Stimulated activated naive CD8-positive, alpha-beta T cell treated with anti-CD3 and anti-CD28 coated beads, Interleukin-15, Interleukin-2, amounts not matched to agents 100 ng/mL and 50 ng/mL, for 24 hours (primary cell): ENCODE measurements at regions not wholly inside any gene's neighbourhood (a gene's known extent, or its start where the extent isn't known, plus 50 kb on each side); places are given as distances from the start of the nearest gene placed in this dataset.

ENCODE experiments used
- H3K27ac Mint-ChIP-seq: one replicate; pipeline ENCODE4 v1.8.0; 2021; ENCODE audit warnings: mild to moderate bottlenecking, mixed read lengths
- H3K27me3 Mint-ChIP-seq: one replicate; pipeline ENCODE4 v1.8.0; 2021; ENCODE audit warnings: mixed read lengths
- H3K36me3 Mint-ChIP-seq: one replicate; pipeline ENCODE4 v1.8.0; 2021; ENCODE audit warnings: low read depth, mixed read lengths
- H3K4me1 Mint-ChIP-seq: one replicate; pipeline ENCODE4 v1.8.0; 2021; ENCODE audit warnings: low read depth, mixed read lengths
- H3K4me3 Mint-ChIP-seq: one replicate; pipeline ENCODE4 v1.8.0; 2021; ENCODE audit warnings: mild to moderate bottlenecking, mixed read lengths
- H3K9me3 Mint-ChIP-seq: one replicate; pipeline ENCODE4 v1.8.0; 2021; ENCODE audit warnings: mixed read lengths

DNA sequence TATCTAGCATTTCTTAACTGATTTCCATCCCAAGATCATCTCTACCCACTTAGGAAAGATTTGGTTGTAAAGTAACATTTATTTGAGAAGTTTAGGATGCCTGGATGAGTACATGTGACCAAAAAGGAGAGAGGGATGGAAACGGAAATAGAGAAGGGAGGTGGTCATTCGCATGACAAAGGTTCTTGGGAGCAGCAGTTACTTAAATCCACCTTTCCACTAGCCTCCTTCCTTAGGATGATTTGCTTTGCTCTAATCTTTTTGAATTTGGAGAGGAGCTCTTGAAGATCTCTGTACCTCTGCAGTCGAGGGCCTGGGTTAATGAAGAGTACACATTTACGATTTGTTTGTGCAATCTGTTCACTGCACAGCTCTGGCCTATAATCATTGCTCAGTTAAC lies 623.5 kb downstream of the EPHA4 start:
- H3K4me3 Mint-ChIP-seq, result no peak overlapping the region
- H3K27ac Mint-ChIP-seq, result no peak overlapping the region
- H3K27me3 Mint-ChIP-seq, result no peaks in the 10 kb centered on the region
- H3K4me1 Mint-ChIP-seq, result no peaks in the 10 kb centered on the region
- H3K9me3 Mint-ChIP-seq, result peaks cover 8% of the 10 kb centered on the region
- no peaks in the 10 kb centered on the region for H3K36me3 Mint-ChIP-seq

- Mint-ChIP-seq H3K36me3 (no peaks in the 10 kb centered on the region), H3K9me3 (peaks cover 13% of the 10 kb centered on the region), H3K27me3 (no peaks in the 10 kb centered on the region), H3K4me1 (no peaks in the 10 kb centered on the region), H3K27ac (no peak overlapping the region), H3K4me3 (no peak overlapping the region)
Observed at GRCh38 chr2:220949466-220949865, 622.6 kb downstream of the EPHA4 start.

- Mint-ChIP-seq H3K4me1 (no peaks in the 10 kb centered on the region), H3K9me3 (peaks cover 13% of the 10 kb centered on the region), H3K27ac (no peak overlapping the region), H3K4me3 (no peak overlapping the region), H3K27me3 (peaks cover 4% of the 10 kb centered on the region), H3K36me3 (no peaks in the 10 kb centered on the region)
Observed at GRCh38 chr2:220955776-220956175, 616.3 kb downstream of the EPHA4 start.

DNA sequence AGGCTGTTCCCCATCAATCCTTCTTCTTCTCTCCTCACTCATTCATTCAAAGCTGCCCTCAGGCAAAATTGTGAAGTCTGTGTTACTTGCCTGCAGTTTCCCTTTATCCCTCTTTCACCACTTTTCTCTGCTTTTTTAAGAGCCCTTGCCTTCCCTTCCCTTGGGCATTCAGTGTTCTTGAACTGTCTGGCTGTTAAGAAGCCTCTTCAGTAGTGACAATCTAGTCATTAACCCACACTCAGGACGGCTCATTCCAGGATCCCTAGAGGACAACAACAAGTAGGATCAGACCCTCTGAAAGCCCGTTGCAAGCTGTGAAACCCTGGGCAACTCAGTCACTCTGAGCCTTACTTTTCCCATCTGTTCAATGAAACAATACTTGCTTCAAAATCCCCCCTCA lies 615.7 kb downstream of the EPHA4 start:
- Mint-ChIP-seq H3K36me3 (no peaks in the 10 kb centered on the region), H3K27me3 (peaks cover 4% of the 10 kb centered on the region), H3K9me3 (peaks cover 13% of the 10 kb centered on the region), H3K27ac (no peak overlapping the region), H3K4me3 (no peak overlapping the region), H3K4me1 (no peaks in the 10 kb centered on the region)

DNA sequence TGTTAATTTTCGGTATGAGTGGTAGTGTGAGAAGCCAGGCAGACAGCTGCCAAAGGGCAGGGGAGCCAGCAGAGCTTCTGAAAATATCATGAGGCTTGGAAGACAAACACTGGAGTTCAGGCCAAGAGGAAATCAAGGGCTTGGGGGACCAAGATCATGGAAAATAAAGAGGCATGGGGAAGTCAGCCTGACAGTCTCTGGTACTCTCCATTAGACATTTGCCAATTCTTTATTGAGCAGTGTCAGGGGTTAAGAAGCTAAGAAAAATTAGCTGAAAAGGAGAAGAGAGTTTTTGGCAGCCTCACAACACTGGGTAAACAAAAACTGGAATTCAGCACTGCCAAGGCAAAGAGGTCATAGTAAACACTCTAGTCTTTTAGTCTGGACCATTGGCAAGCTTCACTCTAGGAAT lies 612.7 kb downstream of the EPHA4 start:
- Mint-ChIP-seq H3K9me3 (no peaks in the 10 kb centered on the region), H3K4me3 (no peak overlapping the region), H3K36me3 (no peaks in the 10 kb centered on the region), H3K27ac (no peak overlapping the region), H3K27me3 (peaks cover 4% of the 10 kb centered on the region), H3K4me1 (no peaks in the 10 kb centered on the region)

DNA sequence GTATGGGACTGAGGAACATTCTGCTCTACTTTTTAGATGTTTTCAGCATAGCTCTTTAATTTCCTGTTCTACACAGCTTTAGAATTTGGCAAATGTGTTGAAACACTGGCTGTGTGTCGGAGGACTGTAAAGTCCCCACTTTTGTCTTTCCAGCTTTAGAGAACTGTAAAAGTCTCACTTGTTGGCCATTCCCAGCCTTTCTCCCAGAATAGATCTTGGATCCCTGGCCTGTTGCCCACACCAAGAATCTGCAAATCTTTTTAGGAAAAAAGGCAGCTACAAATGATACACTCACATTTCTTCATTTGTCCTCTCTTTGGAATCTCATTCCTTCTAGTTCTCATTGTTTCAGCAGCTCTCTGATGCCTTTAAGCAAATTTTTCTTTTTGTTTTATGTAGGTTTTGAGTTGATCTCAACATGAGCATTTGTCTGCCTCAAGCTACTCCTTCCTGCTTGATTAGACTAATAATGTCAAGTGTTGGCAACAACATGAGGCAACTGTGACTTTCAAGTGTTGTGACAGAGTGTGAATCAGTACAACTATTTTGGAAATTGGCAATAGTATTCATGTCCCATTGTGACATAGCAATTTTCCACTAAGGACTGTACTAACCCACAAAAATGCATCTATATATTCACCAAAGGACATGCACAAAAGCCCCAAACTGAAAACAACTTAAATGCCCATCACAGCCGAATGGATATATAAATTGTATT lies 610.8 kb downstream of the EPHA4 start:
- no peaks in the 10 kb centered on the region for H3K9me3 Mint-ChIP-seq
- no peak overlapping the region for H3K4me3 Mint-ChIP-seq
- H3K36me3 Mint-ChIP-seq, result no peaks in the 10 kb centered on the region
- H3K27me3 Mint-ChIP-seq, result peaks cover 4% of the 10 kb centered on the region
- no peaks in the 10 kb centered on the region for H3K4me1 Mint-ChIP-seq
- H3K27ac Mint-ChIP-seq, result no peak overlapping the region

DNA sequence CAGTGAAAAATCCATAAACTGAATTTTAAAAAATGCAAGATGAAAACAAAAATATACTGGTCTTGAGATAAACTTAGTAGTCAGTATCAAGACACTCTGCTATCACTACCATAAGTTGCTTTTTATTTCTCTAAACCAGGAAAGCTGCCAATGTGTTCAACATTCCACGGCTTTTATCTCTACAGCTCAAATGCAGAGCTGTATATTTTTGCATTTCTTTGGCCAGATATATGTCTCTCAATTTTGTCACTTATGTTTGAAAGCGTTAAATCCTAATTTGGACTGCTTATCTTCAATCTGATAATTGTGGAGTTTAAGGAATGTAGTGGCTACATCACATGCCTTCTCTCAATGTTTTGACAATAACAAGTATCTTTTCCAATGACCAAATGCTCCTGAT lies 609.5 kb downstream of the EPHA4 start:
- no peak overlapping the region for H3K27ac Mint-ChIP-seq
- no peaks in the 10 kb centered on the region for H3K36me3 Mint-ChIP-seq
- H3K4me3 Mint-ChIP-seq, result no peak overlapping the region
- H3K4me1 Mint-ChIP-seq, result no peaks in the 10 kb centered on the region
- H3K27me3 Mint-ChIP-seq, result no peaks in the 10 kb centered on the region
- no peaks in the 10 kb centered on the region for H3K9me3 Mint-ChIP-seq

GRCh38 chr2:220963076-220963475 lies 609.0 kb downstream of the EPHA4 start:
- Mint-ChIP-seq H3K4me1 (no peaks in the 10 kb centered on the region), H3K4me3 (no peak overlapping the region), H3K36me3 (no peaks in the 10 kb centered on the region), H3K27ac (no peak overlapping the region), H3K27me3 (no peaks in the 10 kb centered on the region), H3K9me3 (no peaks in the 10 kb centered on the region)

- H3K36me3 Mint-ChIP-seq, result no peaks in the 10 kb centered on the region
- H3K9me3 Mint-ChIP-seq, result no peaks in the 10 kb centered on the region
- H3K27me3 Mint-ChIP-seq, result no peaks in the 10 kb centered on the region
- H3K4me3 Mint-ChIP-seq, result no peak overlapping the region
- H3K27ac Mint-ChIP-seq, result no peak overlapping the region
- no peaks in the 10 kb centered on the region for H3K4me1 Mint-ChIP-seq
Observed at GRCh38 chr2:220963930-220964329, 608.2 kb downstream of the EPHA4 start.

DNA sequence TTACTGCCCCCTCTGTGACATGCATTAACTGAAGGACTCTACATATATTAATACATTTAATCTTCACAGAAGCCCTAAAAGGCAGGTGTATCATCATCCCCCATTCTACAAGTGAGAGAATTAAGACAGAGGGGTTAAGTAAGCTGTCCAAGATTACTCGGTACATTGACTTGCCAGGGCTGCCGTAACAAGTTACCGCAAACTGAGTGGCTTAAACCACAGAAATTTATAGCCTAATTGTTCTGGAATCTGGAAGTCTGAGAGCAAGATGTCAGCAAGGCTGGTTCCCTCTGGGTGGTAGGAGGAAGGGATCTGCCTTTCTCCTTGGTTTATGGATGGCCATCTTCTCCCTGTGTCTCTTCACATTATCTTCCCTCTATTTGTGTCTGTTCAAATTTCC lies 605.5 kb downstream of the EPHA4 start:
- Mint-ChIP-seq H3K27me3 (no peaks in the 10 kb centered on the region), H3K36me3 (no peaks in the 10 kb centered on the region), H3K4me3 (no peak overlapping the region), H3K27ac (no peak overlapping the region), H3K9me3 (peaks cover 7% of the 10 kb centered on the region), H3K4me1 (no peaks in the 10 kb centered on the region)

- H3K27me3 Mint-ChIP-seq, result no peaks in the 10 kb centered on the region
- no peak overlapping the region for H3K4me3 Mint-ChIP-seq
- H3K36me3 Mint-ChIP-seq, result no peaks in the 10 kb centered on the region
- no peak overlapping the region for H3K27ac Mint-ChIP-seq
- no peaks in the 10 kb centered on the region for H3K4me1 Mint-ChIP-seq
- peaks cover 7% of the 10 kb centered on the region for H3K9me3 Mint-ChIP-seq
Observed at GRCh38 chr2:220969348-220969747, 602.8 kb downstream of the EPHA4 start.

DNA sequence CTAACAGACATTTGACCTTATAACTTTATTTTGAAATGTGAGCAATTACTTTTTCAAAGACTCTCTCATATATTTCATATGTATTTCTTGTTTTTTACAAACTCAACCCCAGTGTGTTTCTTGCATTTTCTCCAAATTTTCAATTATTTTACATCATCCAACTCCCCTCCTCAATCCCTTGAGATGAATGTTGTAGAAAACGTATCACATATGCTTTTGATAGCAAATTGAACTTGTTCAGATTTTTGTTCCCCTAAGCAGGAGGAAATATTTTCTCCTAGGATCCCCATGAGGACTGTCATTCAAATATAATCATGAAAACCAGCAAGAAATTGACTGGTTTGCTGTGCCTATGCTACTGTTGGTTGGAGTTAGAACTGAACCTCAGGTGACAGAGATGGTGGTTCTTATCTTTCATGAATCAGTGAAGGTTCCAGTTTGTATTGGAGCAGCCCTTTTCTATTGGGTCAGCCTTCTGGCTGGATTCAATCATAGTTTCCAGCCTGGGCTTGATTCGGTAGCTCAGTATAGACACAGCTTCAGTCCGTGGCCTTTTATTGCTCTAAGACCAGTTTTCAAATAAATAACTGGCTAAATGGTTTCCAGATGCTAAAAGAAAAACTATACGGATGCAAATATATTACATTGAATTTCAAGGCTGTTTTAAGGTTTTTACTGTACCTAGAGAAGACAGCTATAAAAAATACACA lies 591.0 kb downstream of the EPHA4 start:
- H3K4me1 Mint-ChIP-seq, result no peaks in the 10 kb centered on the region
- peaks cover 6% of the 10 kb centered on the region for H3K9me3 Mint-ChIP-seq
- H3K27ac Mint-ChIP-seq, result no peak overlapping the region
- no peaks in the 10 kb centered on the region for H3K36me3 Mint-ChIP-seq
- H3K4me3 Mint-ChIP-seq, result no peak overlapping the region
- H3K27me3 Mint-ChIP-seq, result peaks cover 4% of the 10 kb centered on the region

- no peaks in the 10 kb centered on the region for H3K4me1 Mint-ChIP-seq
- H3K4me3 Mint-ChIP-seq, result no peak overlapping the region
- H3K9me3 Mint-ChIP-seq, result peaks cover 6% of the 10 kb centered on the region
- H3K36me3 Mint-ChIP-seq, result no peaks in the 10 kb centered on the region
- peaks cover 4% of the 10 kb centered on the region for H3K27me3 Mint-ChIP-seq
- H3K27ac Mint-ChIP-seq, result no peak overlapping the region
Observed at GRCh38 chr2:220981926-220982325, 590.2 kb downstream of the EPHA4 start.

GRCh38 chr2:220985561-220985960 lies 586.5 kb downstream of the EPHA4 start:
- H3K4me3 Mint-ChIP-seq, result no peak overlapping the region
- no peaks in the 10 kb centered on the region for H3K9me3 Mint-ChIP-seq
- no peaks in the 10 kb centered on the region for H3K4me1 Mint-ChIP-seq
- H3K27ac Mint-ChIP-seq, result no peak overlapping the region
- no peaks in the 10 kb centered on the region for H3K36me3 Mint-ChIP-seq
- H3K27me3 Mint-ChIP-seq, result peaks cover 4% of the 10 kb centered on the region

DNA sequence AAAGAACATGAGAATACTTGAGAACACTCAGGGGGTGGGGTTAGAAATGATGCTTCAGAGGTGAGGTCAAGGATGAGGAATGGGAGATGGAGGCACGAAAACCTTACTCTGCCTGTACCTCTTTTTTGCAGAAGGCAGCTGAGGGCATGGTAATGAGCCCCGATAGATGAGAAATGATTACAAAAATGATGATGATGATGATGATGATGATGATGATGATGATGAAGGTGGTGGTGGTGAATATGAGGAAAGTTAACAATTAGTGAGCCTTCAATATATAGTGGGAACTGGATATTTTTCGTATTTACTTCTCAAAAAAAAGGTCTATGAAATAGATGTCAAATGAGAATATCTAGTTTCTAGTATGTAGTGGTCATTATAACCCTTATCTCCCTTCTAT lies 584.3 kb downstream of the EPHA4 start:
- Mint-ChIP-seq H3K36me3 (no peaks in the 10 kb centered on the region), H3K9me3 (no peaks in the 10 kb centered on the region), H3K27me3 (peaks cover 5% of the 10 kb centered on the region), H3K27ac (no peak overlapping the region), H3K4me3 (no peak overlapping the region), H3K4me1 (no peaks in the 10 kb centered on the region)

DNA sequence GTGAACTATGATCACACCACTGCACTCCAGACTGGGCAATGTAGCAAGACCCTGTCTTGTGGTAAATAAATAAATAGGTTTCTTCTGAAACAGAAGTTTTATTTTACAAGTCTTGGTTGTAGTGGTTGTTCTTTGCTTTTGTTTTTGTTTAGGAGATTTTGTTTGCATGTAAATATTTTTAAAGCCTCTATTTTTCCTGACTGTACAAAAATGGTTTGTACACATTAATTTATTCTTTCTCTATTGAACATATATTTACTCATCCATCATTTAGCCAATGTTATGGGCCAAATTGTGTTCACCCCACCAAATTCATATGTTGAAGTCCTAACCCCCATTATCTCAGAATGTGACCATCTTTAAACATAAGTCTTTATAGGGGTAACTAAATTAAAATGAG lies 580.1 kb downstream of the EPHA4 start:
- Mint-ChIP-seq H3K36me3 (no peaks in the 10 kb centered on the region), H3K27ac (no peak overlapping the region), H3K9me3 (no peaks in the 10 kb centered on the region), H3K4me1 (no peaks in the 10 kb centered on the region), H3K4me3 (no peak overlapping the region), H3K27me3 (peaks cover 9% of the 10 kb centered on the region)
